Muscle of leg (tissue), 3 donors: ENCODE measurements at regions not wholly inside any gene's neighbourhood (a gene's known extent, or its start where the extent isn't known, plus 50 kb on each side); places are given as distances from the start of the nearest gene placed in this dataset.

Source experiments
- DNase-seq: peaks from one replicate; pipeline ENCODE4 v3.0.0; 2013
- H3K27ac ChIP-seq: one replicate; pipeline ENCODE4 v1.5.1; 2013; ENCODE audit warnings: mild to moderate bottlenecking, low read length, control low read depth
- H3K27me3 ChIP-seq: one replicate; pipeline ENCODE4 v1.6.1; 2013; ENCODE audit warnings: low read length; ENCODE audit not compliant: control insufficient read depth, insufficient read depth
- H3K36me3 ChIP-seq: one replicate; pipeline ENCODE4 v1.6.1; 2013; ENCODE audit warnings: low read length; ENCODE audit not compliant: control insufficient read depth, insufficient read depth
- H3K4me1 ChIP-seq: one replicate; pipeline ENCODE4 v1.6.1; 2013; ENCODE audit warnings: low read length; ENCODE audit not compliant: control insufficient read depth, insufficient read depth
- H3K4me3 ChIP-seq: one replicate; pipeline ENCODE4 v1.5.1; 2013; ENCODE audit warnings: low read length, control low read depth
- H3K9me3 ChIP-seq: replicated peaks from 2 replicates; pipeline ENCODE4 v1.6.1; 2013; ENCODE audit warnings: low read depth, low read length; ENCODE audit not compliant: control insufficient read depth
- WGBS: methylation state at CpG from one replicate; pipeline ENCODE4 v1.1.5; 2013; ENCODE audit warnings: missing lambda C conversion rate; ENCODE audit not compliant: insufficient coverage; 5-methylcytosine and 5-hydroxymethylcytosine counted together

GRCh38 chrX:42533761-42534160 is 244.2 kb downstream of the PPP1R2C start:
- no peak overlapping the region for H3K4me3 ChIP-seq
- WGBS, result no CpG with 5 or more reads among the region's 2 CpGs
- H3K9me3 ChIP-seq, result peaks cover 2% of the 10 kb centered on the region
- no peaks in the 10 kb centered on the region for H3K36me3 ChIP-seq
- peaks cover 12% of the 10 kb centered on the region for H3K27me3 ChIP-seq
- DNase-seq, result no peak
- H3K27ac ChIP-seq, result no peak overlapping the region
- no peaks in the 10 kb centered on the region for H3K4me1 ChIP-seq

GRCh38 chrX:42531441-42531840 is 246.5 kb downstream of the PPP1R2C start:
- Histone ChIP-seq H3K27ac (no peak overlapping the region), H3K36me3 (no peaks in the 10 kb centered on the region), H3K4me1 (no peaks in the 10 kb centered on the region), H3K9me3 (peaks cover 2% of the 10 kb centered on the region), H3K27me3 (peaks cover 7% of the 10 kb centered on the region), H3K4me3 (no peak overlapping the region)
- no peak for DNase-seq
- WGBS, result no CpG with 5 or more reads among the region's 2 CpGs

DNA sequence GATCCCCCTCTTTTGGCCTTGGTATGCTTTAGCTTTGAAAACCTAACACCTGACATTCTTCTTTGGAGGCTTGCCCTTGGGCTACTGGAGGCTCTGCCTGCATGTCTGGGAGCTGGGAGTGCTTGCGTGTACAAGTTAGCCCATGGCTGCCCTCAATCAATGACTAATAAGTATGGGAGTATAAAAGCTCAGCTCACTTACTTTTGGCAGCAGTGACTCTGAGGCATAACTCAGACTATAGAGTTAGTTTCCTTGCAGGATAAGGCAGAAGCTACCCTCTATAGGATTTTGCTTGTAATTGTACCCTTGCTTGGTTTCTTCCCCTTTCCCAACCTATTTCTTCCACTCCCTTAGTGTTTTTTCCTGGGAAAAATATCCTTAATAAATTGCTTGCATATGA is 247.9 kb downstream of the PPP1R2C start:
- H3K27ac ChIP-seq, result no peak overlapping the region
- peaks cover 7% of the 10 kb centered on the region for H3K27me3 ChIP-seq
- no peaks in the 10 kb centered on the region for H3K36me3 ChIP-seq
- H3K4me3 ChIP-seq, result no peak overlapping the region
- no CpG with 5 or more reads among the region's 1 CpG for WGBS
- DNase-seq, result peak; percentile 64
- no peaks in the 10 kb centered on the region for H3K4me1 ChIP-seq
- peaks cover 2% of the 10 kb centered on the region for H3K9me3 ChIP-seq

DNA sequence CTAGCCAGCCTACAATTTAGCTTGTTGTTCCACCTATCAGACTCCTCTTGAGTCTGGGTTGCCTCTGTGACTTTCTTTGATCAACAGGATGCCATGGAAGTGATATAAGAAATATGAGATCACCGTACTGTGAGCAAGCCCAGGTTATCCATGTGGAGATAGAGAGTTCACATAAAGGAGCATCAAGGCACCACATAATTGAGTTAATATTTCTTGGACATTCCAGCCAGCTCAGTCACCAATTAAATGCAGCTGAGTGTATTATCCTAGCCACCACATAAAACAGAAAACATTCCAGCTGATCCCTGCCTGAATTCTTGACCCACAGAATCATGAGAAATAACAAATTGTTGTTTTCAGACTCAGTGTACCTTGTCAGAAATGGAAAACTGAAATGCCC is 253.6 kb downstream of the PPP1R2C start:
- no peak for DNase-seq
- Histone ChIP-seq H3K27me3 (peaks cover 4% of the 10 kb centered on the region), H3K9me3 (no peaks in the 10 kb centered on the region), H3K27ac (no peak overlapping the region), H3K4me1 (no peaks in the 10 kb centered on the region), H3K4me3 (no peak overlapping the region), H3K36me3 (no peaks in the 10 kb centered on the region)
- WGBS, result no CpG with 5 or more reads among the region's 1 CpG

DNA sequence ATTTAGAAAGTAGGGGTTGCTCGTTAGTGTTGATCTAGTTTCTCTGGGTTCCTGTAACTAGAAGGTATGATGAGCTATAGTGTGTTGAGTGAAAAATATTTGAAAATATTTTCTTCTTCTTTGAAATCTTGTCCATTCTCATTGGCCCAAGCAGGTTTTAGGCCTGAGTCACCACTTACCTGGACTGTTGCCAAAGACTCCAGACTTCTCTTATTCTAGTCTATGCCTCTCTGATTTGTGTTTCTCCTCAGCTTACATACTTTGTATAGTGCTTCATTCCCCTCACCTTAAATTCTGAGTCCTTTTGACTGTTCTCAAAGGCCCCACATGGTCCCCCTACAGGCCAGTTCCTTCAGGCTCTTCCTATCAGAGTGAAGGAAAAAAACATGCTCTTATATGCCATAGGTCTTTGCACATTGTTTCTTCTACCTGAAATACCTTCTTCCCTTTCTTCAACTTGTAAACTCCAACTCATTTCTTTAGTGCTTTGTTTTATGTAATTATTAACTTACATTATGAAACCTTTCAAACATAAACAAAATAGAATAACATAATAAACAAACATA is 258.2 kb downstream of the PPP1R2C start:
- H3K36me3 ChIP-seq, result no peaks in the 10 kb centered on the region
- peak; percentile 6 for DNase-seq
- H3K4me3 ChIP-seq, result no peak overlapping the region
- no CpG with 5 or more reads among the region's 1 CpG for WGBS
- no peaks in the 10 kb centered on the region for H3K4me1 ChIP-seq
- H3K27ac ChIP-seq, result no peak overlapping the region
- H3K9me3 ChIP-seq, result no peaks in the 10 kb centered on the region
- peaks cover 3% of the 10 kb centered on the region for H3K27me3 ChIP-seq

DNA sequence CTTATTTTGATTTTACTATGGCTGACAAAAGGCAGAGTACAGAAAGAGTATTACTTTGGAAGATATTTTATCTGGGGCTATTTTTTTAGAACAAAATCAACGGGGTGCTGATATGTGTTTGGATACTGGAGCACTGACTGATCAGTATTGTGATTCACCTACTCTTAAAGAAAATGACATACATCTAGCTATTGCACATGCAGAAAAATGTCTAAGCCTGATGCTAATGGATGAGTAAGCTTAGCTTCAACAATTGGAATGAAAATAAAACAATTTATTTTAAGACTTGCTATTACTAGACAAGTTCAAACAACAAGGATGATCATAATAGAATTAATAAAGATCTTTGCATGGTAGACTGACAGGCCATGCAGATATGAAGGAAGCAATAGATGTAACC is 262.0 kb downstream of the PPP1R2C start:
- no peaks in the 10 kb centered on the region for H3K9me3 ChIP-seq
- WGBS, result no CpG with 5 or more reads among the region's 1 CpG
- no peak overlapping the region for H3K27ac ChIP-seq
- no peaks in the 10 kb centered on the region for H3K36me3 ChIP-seq
- H3K27me3 ChIP-seq, result peaks cover 5% of the 10 kb centered on the region
- no peak for DNase-seq
- H3K4me3 ChIP-seq, result no peak overlapping the region
- H3K4me1 ChIP-seq, result no peaks in the 10 kb centered on the region

- Histone ChIP-seq H3K4me1 (no peaks in the 10 kb centered on the region), H3K9me3 (no peaks in the 10 kb centered on the region), H3K27me3 (peaks cover 5% of the 10 kb centered on the region), H3K36me3 (no peaks in the 10 kb centered on the region), H3K27ac (no peak overlapping the region), H3K4me3 (no peak overlapping the region)
- no peak for DNase-seq
- 14% methylated on average over 1 of the region's 7 CpGs for WGBS
These were observed 272.9 kb downstream of the PPP1R2C start for GRCh38 chrX:42505016-42505415.

GRCh38 chrX:42499620-42500019 is 278.3 kb downstream of the PPP1R2C start:
- Histone ChIP-seq H3K27ac (no peak overlapping the region), H3K27me3 (peaks cover 7% of the 10 kb centered on the region), H3K4me3 (no peak overlapping the region), H3K9me3 (no peaks in the 10 kb centered on the region), H3K36me3 (no peaks in the 10 kb centered on the region), H3K4me1 (no peaks in the 10 kb centered on the region)
- DNase-seq, result no peak
- no CpG with 5 or more reads among the region's 2 CpGs for WGBS

GRCh38 chrX:42497356-42497755 is 280.6 kb downstream of the PPP1R2C start:
- DNase-seq, result no peak
- WGBS, result no CpG with 5 or more reads among the region's 4 CpGs
- Histone ChIP-seq H3K27ac (no peak overlapping the region), H3K4me1 (no peaks in the 10 kb centered on the region), H3K4me3 (no peak overlapping the region), H3K36me3 (no peaks in the 10 kb centered on the region), H3K27me3 (peaks cover 11% of the 10 kb centered on the region), H3K9me3 (no peaks in the 10 kb centered on the region)

DNA sequence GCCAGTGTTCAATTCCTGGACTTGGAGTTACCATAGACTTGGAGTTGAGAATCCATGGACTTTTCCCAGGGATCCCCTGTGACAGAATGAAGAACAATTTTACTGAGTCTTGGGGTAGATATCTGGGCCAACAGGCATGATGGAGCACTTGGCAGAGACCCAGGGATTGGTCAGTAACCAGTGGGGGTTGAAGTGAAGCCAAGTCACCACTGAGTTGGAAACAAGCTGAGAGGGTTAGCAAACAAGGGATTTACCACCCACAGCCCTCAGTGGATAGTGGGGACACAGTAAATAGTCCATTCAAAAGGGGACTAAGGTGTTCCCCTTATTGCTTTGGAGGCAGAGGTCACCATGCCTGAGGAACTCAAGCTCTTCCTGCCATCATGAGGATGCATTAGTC is 281.7 kb downstream of the PPP1R2C start:
- no peaks in the 10 kb centered on the region for H3K36me3 ChIP-seq
- no peak overlapping the region for H3K27ac ChIP-seq
- no peak overlapping the region for H3K4me3 ChIP-seq
- H3K27me3 ChIP-seq, result peaks cover 6% of the 10 kb centered on the region
- H3K4me1 ChIP-seq, result no peaks in the 10 kb centered on the region
- DNase-seq, result no peak
- no peaks in the 10 kb centered on the region for H3K9me3 ChIP-seq

- Histone ChIP-seq H3K4me1 (no peaks in the 10 kb centered on the region), H3K36me3 (no peaks in the 10 kb centered on the region), H3K4me3 (no peak overlapping the region), H3K9me3 (no peaks in the 10 kb centered on the region), H3K27me3 (peaks cover 6% of the 10 kb centered on the region), H3K27ac (no peak overlapping the region)
- no peak for DNase-seq
- 72% methylated on average over 3 of the region's 7 CpGs for WGBS
These were observed 282.8 kb downstream of the PPP1R2C start for GRCh38 chrX:42495139-42495538.
